PC-9 (cell line): ENCODE measurements at regions not wholly inside any gene's neighbourhood (a gene's known extent, or its start where the extent isn't known, plus 50 kb on each side); places are given as distances from the start of the nearest gene placed in this dataset.

Experiments
- BruUV-seq: library from RNA; stranded (reverse); fragments of 400-500 nt; replicated peaks from 2 replicates; lab custom pipeline; 2021; lab: Mats Ljungman, UMichigan
- CTCF ChIA-PET: fragments of 300-600 bp; sonication (Branson Sonifier 250); formaldehyde crosslinking; loops from one replicate; lab custom pipeline; 2022; ENCODE audit warnings: antibody characterized with exemption; lab: Charles Lee
- POLR2A ChIA-PET: fragments of 300-600 bp; sonication (Branson Sonifier 250); formaldehyde crosslinking; loops from one replicate; lab custom pipeline; 2022; ENCODE audit warnings: antibody characterized with exemption; ENCODE audit not compliant: unreplicated experiment; lab: Charles Lee
- DNase-seq, 2 experiments: peaks; one replicate each; pipeline versions ENCODE4 v3.0.0 to v3.0.0-alpha.2; 2015 to 2022; ENCODE audit warnings: mixed read lengths in 1 of 2
- H2AFZ ChIP-seq: fragments of 200-600 bp; sonication (generic); 2 replicates; pipeline ENCODE4 v1.8.1; 2017; ENCODE audit warnings: antibody characterized with exemption
- H3F3A ChIP-seq: fragments of 200-600 bp; sonication (generic); 2 replicates; pipeline ENCODE4 v1.8.1; 2017; ENCODE audit warnings: antibody characterized with exemption, mild to moderate bottlenecking, low read depth; ENCODE audit not compliant: insufficient read depth
- H3K27ac ChIP-seq: fragments of 200-600 bp; sonication (generic); 2 replicates; pipeline ENCODE4 v1.6.1; 2016; ENCODE audit warnings: mixed run types
- H3K27me3 ChIP-seq: fragments of 200-600 bp; sonication (generic); 2 replicates; pipeline ENCODE4 v1.6.1; 2016; ENCODE audit warnings: low read depth, mixed run types; ENCODE audit not compliant: insufficient read depth
- H3K36me3 ChIP-seq: fragments of 200-600 bp; sonication (generic); 2 replicates; pipeline ENCODE4 v1.6.1; 2016; ENCODE audit warnings: low read depth, mixed run types
- H3K4me1 ChIP-seq: fragments of 200-600 bp; sonication (generic); replicated peaks from 2 replicates; pipeline ENCODE4 v1.6.1; 2016; ENCODE audit warnings: mixed run types; ENCODE audit not compliant: insufficient read depth
- H3K4me2 ChIP-seq: fragments of 200-600 bp; sonication (generic); 2 replicates; pipeline ENCODE4 v1.6.1; 2017; ENCODE audit warnings: mixed run types
- H3K4me3 ChIP-seq: fragments of 200-600 bp; sonication (generic); 2 replicates; pipeline ENCODE4 v1.6.1; 2016; ENCODE audit warnings: mixed run types
- H3K79me2 ChIP-seq: fragments of 200-600 bp; sonication (generic); 2 replicates; pipeline ENCODE4 v1.6.1; 2017; ENCODE audit warnings: low read depth, mixed run types
- H3K9me2 ChIP-seq: fragments of 200-600 bp; sonication (generic); 2 replicates; pipeline ENCODE4 v1.8.1; 2017; ENCODE audit warnings: mild to moderate bottlenecking; ENCODE audit not compliant: insufficient read depth
- H3K9me3 ChIP-seq: fragments of 200-600 bp; sonication (generic); 2 replicates; pipeline ENCODE4 v1.8.1; 2016; ENCODE audit warnings: low read depth; ENCODE audit not compliant: insufficient read depth
- H4K20me1 ChIP-seq: fragments of 200-600 bp; sonication (generic); 2 replicates; pipeline ENCODE4 v1.8.1; 2017; ENCODE audit not compliant: insufficient read depth
- EZH2 ChIP-seq: fragments of 200-600 bp; sonication (generic); IDR thresholded peaks from 2 replicates; pipeline ENCODE4 v1.8.0; 2017; ENCODE audit warnings: antibody characterized with exemption, low read depth
- intact Hi-C: fragments of 100-400 bp; cut with micrococcal nuclease; formaldehyde crosslinking; loops from one replicate; pipeline ENCODE4 v1.10.0; 2022; ENCODE audit not compliant: unreplicated experiment
- TF ChIP-seq, protein P1 (sequence below): fragments of 200-600 bp; sonication (generic); conservative IDR thresholded peaks from 2 replicates; pipeline ENCODE4 v1.6.1; 2017; ENCODE audit warnings: mixed run types, antibody characterized with exemption, mild to moderate bottlenecking, moderate library complexity

- intact Hi-C loops, result loop anchor here (10.0 kb wide), 1 partner anchor 239 kb away; the partner anchor contains the start of gene NRP1
- ChIA-PET POLR2A (no interaction called here), CTCF (no interaction called here)
- Histone ChIP-seq H3K79me2 (no peaks in the 10 kb centered on the region), H3K4me1 (peaks cover 9% of the 10 kb centered on the region; the same call in 1 of the 2 replicates), H3K36me3 (no peaks in the 10 kb centered on the region), H3K4me3 (no peak overlapping the region), H3K9me3 (no peaks in the 10 kb centered on the region), H3K4me2 (no peak overlapping the region), H3K27me3 (no peaks in the 10 kb centered on the region), H3F3A (0 out of 2 replicates have a peak, but pooled peaks cover 3% of the 10 kb centered on the region), H4K20me1 (no peaks in the 10 kb centered on the region), H2AFZ (no peak overlapping the region), H3K9me2 (no peaks in the 10 kb centered on the region), H3K27ac (no peak overlapping the region)
- no TSS peak for BruUV-seq
- DNase-seq, result no peak
- TF ChIP-seq EZH2, result no peak
- TF ChIP-seq, protein P1, sequence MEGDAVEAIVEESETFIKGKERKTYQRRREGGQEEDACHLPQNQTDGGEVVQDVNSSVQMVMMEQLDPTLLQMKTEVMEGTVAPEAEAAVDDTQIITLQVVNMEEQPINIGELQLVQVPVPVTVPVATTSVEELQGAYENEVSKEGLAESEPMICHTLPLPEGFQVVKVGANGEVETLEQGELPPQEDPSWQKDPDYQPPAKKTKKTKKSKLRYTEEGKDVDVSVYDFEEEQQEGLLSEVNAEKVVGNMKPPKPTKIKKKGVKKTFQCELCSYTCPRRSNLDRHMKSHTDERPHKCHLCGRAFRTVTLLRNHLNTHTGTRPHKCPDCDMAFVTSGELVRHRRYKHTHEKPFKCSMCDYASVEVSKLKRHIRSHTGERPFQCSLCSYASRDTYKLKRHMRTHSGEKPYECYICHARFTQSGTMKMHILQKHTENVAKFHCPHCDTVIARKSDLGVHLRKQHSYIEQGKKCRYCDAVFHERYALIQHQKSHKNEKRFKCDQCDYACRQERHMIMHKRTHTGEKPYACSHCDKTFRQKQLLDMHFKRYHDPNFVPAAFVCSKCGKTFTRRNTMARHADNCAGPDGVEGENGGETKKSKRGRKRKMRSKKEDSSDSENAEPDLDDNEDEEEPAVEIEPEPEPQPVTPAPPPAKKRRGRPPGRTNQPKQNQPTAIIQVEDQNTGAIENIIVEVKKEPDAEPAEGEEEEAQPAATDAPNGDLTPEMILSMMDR, result no peak
Measured at GRCh38 chr10:33573606-33574005, 239.1 kb upstream of the NRP1 start.

DNA sequence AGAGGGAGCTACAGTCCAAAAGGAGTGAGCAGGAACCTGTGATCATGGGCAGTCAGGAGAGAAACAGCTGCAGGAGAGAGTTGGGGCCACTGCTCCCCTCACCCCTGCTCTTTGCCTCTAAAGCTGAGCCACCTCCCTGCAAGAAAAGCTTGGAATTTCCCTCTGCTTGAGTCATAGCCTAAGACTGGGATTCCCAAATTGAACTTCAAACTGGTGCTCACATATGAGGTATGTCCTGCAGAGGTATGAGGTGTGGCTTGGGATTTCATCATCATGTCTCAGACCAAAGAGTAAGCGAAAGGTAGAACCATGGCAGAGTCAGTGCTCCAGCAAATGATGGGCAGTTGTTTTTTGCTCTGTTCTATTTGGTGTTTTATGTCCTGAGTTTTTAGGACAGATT, 237.1 kb upstream of the NRP1 start:
- H3K36me3 ChIP-seq, result no peaks in the 10 kb centered on the region
- peak overlapping the region; percentile 27; the same call in 1 of the 2 replicates for H3K27ac ChIP-seq
- no peaks in the 10 kb centered on the region for H3K79me2 ChIP-seq
- no peaks in the 10 kb centered on the region for H3K9me2 ChIP-seq
- DNase-seq, result peak; percentile 27 to 65
- ChIA-PET CTCF (interaction anchor here (0.6 kb wide), 1 partner anchor 37 kb away, joined by 3 read pairs; no protein-coding TSS in a partner anchor), POLR2A (no interaction called here)
- 0 out of 2 replicates have a peak, but pooled peaks cover 3% of the 10 kb centered on the region for H3F3A ChIP-seq
- no peak for TF ChIP-seq EZH2
- TF ChIP-seq, protein P1, result no peak
- H2AFZ ChIP-seq, result no peak overlapping the region
- intact Hi-C loops, result loop anchor here (10.0 kb wide), 1 partner anchor 237 kb away; the partner anchor contains the start of gene NRP1
- H4K20me1 ChIP-seq, result no peaks in the 10 kb centered on the region
- no peaks in the 10 kb centered on the region for H3K9me3 ChIP-seq
- peak overlapping the region; percentile 25 for H3K4me2 ChIP-seq
- H3K4me3 ChIP-seq, result no peak overlapping the region
- no peaks in the 10 kb centered on the region for H3K27me3 ChIP-seq
- no TSS peak for BruUV-seq
- H3K4me1 ChIP-seq, result peaks cover 9% of the 10 kb centered on the region; the same call in 1 of the 2 replicates

- H3K27me3 ChIP-seq, result no peaks in the 10 kb centered on the region
- ChIA-PET CTCF (interaction anchor here (0.6 kb wide), 1 partner anchor 238 kb away, joined by 4 read pairs; no protein-coding TSS in a partner anchor), POLR2A (no interaction called here)
- no peaks in the 10 kb centered on the region for H4K20me1 ChIP-seq
- no peaks in the 10 kb centered on the region for H3K9me2 ChIP-seq
- H3K36me3 ChIP-seq, result no peaks in the 10 kb centered on the region
- H3F3A ChIP-seq, result 0 out of 2 replicates have a peak, but pooled peaks cover 3% of the 10 kb centered on the region
- H3K27ac ChIP-seq, result no peak overlapping the region
- peaks cover 9% of the 10 kb centered on the region; the same call in 1 of the 2 replicates for H3K4me1 ChIP-seq
- TF ChIP-seq EZH2, result no peak
- TF ChIP-seq, protein P1, result no peak
- H3K4me3 ChIP-seq, result no peak overlapping the region
- H2AFZ ChIP-seq, result no peak overlapping the region
- no peak overlapping the region for H3K4me2 ChIP-seq
- no peaks in the 10 kb centered on the region for H3K79me2 ChIP-seq
- intact Hi-C loops, result loop anchor here (10.0 kb wide), 1 partner anchor 236 kb away; the partner anchor contains the start of gene NRP1
- no TSS peak for BruUV-seq
- H3K9me3 ChIP-seq, result no peaks in the 10 kb centered on the region
- no peak for DNase-seq
Measured at GRCh38 chr10:33570495-33570894, 236.0 kb upstream of the NRP1 start.
